ENCODE measurements at regions not wholly inside any gene's neighbourhood (a gene's known extent, or its start where the extent isn't known, plus 50 kb on each side); places are given as distances from the start of the nearest gene placed in this dataset.

DNA sequence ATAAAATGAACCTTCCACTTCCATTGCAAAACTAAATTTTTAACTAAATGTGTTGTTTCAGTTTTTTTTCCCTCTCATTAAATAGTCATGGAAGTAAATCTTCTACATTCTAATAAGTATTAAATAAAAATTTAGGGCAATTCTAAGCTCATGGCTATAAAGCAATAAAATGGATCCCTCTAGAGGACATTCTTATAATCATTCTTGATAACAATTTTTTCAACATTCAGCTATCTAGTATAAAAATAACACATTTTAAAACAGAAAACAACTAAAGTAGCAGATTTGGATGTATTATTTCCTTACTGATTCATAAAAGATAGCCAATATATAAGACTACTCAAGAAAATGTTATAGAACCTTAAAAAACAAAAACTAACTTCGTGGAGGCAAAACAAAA lies 393.1 kb downstream of the PLOD2 start:
- DNase-seq: peak; percentile 21

DNA sequence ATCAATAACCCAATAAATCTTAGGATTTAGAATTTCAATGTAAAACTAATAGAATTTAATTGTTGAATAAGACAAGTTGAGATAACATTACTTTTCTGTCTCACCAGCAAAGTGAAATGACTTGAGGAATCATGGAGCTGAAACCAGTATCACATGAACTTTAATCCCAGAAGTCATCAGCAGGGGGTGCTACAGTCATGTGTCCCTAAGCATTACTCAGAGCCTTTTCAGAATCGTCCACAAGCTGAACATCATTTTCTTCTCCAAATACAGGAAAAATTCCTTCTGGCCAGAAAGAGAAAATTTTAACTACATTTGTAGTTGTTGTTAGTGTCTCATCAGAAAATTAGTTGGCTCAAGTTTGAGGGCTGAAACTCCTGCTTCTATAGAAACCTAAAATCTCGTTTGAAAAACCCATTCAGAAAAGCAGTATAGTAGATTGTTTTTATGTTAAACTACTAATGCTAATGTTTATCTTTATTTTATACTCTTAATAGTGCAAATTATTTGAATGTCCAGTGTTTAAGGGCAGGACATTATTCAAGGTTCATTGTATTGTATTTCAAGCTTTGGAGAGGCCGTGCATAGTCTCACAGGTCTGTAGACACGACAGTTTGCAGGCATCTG lies 384.1 kb downstream of the PLOD2 start:
- peak; percentile 65 for DNase-seq

DNA sequence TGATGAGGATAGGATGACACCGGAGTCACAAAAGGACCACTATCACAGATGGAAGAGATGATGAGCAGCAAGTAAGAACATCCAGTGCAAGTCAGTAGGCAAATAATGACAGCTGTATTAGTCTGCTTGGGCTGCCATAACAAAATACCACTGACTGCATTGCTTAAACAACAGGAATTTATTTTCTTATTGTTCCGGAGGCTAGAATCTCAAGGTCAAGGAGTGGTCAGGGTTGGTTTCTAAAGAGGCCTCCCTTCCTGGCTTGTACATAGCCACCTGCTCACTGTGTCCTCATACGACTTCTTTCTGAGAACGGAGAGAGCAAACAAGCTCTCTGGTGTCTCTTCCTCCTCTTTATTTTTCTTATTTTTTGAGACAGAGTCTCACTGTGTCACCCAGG lies 380.7 kb downstream of the PLOD2 start:
- DNase-seq: no peak

DNA sequence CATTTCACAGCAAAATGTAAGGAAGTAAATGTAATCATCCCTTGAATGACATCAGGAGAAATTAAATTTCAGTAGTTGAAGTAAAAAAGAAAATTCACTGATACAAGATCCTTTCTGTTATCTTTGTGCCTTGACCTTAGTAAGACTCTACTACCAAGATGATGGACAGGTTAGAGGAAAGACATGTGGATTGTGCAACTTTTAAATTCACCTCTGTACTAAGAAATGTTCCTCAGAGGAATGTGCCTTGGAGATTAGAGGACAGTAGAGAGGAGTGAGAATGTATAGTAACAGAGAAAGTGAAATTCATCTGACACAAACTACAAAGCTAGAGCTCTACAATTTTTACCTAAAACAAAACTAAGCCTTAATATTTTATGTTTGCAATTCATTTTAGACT lies 375.3 kb downstream of the PLOD2 start:
- no peak for DNase-seq

DNA sequence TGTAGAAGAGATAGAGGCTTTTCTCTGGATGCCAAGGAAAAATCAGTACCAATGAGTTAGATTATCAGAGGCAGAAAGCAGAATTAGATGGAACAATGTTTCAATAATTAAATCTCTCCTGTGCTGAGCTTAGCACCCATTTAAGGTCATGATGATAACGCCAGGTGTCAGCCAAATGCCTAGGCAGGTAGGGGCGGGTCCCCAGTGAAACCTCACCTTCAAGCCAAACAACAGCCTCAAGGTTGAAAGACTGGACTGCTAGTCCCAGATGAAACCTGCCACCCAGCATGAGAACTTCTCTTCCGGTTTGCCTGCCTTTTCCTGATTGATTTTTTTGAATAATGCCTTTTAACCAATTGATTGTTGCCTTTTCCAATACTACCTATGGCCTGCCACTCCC lies 363.0 kb downstream of the PLOD2 start:
- DNase-seq: no peak

DNA sequence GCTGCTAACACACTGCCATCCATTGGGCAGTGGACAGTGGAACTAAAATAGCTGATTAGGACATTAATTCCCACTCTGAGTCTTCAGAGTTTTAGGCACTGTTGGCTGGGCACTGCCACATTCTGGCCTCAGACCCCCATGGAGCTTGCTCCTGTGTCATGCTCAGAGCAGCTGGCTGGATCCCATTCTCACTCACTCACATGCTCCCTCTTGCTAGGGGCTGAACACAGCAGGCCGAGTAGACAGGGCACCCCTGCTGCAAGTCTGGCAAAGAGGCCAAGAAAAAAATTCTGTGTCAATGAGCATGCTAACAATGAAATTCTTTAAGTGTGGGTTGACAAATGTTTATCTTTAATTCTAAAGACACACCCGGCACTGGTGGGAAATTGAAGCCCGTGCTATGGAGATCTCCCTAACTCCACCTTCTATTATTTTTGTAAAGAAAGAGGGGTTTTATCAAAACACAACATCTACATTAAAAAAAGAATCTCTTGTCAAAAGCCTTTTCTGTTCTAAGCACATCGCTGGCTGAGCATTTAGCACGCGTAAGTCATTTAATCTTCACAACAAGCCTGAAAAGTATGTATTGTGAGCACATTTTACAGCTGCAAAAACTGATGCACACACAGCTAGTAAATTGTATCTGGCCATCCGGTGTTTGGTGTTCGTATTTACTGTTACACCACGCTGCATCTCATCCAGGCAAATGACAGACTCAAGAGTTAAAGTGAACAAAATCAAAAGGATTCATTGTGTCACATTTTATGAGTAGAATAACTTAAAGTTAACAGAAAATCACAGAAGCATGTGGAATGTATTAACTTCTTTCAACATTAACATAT lies 362.1 kb downstream of the PLOD2 start:
- DNase-seq: no peak

DNA sequence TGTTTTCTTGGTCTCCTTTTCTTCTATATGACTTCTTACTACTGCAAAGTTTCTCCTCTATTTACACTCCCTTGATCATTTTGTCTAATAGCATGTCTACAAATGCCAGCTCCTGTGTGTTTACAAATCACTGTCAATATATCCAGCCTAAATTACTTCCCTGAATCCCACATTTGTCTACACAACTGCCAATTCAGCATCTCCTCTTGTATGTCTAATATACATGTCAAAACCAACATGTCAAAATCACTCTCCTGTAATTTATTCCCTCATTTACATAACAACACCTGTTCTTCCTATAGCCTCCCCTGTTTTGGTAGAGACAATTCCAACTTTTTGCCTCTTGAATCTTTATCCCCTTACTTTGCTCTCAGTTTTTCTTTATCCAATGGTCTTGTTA lies 359.3 kb downstream of the PLOD2 start:
- DNase-seq: no peak

DNA sequence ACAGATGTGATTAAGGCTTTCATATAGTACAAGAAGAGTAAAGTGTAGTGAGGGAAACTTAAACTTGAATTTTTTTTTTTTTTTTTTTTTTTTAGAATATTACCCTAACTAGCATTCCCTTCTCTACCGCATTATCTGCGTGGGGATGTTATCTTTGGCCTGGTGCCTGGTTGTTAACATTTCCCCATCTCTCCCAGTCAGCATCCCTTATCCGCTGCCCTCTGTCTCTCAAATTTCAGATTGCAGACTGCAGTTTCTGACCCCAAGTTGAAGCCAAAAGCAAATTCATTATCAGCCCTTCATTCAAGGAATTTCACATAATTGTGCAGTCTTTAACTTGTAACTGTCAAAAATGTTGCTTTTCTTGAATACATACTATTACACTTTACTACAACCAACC lies 353.0 kb downstream of the PLOD2 start:
- no peak for DNase-seq

DNA sequence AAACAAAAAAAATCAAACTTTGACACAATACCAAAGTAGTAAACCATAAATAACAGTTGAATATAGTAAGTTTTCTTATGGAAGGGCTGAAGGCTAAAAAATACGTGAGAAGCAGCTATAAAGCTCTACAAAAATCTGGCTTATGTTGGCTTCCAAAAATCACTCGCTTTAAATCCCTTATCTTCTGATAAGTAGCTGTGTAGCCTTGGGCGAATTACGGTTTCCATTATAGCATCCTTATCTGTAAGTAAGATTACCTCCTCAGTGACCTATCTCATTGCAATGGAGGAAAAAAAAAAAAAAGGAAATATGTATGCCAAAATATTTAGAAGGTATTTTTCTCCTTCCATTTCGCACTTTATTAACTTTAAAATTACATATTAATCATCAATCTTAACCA lies 348.6 kb downstream of the PLOD2 start:
- no peak for DNase-seq

DNA sequence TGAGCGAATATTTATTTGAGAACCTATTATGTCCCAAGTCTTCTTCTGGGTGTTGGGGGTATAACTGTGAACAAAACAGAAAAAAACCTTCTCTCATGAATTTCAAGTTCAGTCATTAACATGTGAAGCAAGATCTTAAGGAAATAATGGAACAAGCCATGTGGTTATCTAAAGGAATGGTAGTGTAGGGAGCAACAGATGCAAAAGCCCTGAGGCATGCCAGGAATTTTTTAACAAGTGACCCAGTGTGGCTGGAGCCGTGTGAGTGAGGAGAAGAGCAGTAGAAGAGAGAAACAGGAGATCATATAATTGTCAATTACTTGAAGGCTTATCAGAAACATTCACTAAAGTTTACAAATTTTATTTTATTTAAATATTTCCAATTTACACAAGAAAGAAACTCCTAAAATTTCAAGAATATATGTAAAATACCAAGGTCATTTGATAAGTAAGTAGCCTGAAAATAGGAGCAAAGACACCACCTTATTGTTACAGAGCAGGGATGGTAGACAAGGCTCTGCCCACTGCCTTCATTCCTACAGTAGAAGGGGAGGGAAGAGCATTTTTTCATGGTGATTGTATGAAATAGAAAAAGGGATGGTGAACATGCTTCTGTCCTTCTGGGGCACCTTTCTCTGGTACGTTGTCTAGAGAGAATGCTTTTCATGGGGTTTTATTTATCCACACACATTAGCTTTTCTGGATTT lies 345.1 kb downstream of the PLOD2 start:
- DNase-seq: no peak

DNA sequence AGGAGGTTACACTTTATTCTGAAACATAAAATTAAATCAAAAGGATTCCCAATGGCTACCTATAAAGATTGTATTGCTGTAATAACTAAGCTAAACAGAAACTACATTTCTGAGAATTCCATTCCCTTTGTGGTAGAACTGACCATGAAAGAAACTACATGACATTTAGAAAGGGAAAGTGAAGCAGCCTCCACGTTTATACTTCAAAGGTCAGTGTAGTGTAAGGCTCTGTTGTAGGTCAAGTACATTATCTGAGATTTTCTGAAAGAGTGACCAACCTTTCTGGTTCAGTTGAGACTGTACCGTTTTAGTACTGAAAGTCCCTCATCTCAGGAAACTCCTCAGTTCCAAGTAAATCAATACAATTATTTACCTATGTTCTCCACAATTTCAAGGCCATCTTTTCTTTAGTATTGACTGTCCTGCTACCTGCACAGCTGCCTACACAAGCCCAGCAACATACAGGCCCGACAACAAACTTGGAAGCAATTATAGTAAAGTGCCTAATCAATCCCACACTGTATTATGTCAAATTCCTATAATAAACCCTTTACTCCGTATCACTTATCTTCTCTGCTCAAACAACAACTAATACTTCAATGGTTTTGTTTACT lies 343.0 kb downstream of the PLOD2 start:
- DNase-seq: no peak

DNA sequence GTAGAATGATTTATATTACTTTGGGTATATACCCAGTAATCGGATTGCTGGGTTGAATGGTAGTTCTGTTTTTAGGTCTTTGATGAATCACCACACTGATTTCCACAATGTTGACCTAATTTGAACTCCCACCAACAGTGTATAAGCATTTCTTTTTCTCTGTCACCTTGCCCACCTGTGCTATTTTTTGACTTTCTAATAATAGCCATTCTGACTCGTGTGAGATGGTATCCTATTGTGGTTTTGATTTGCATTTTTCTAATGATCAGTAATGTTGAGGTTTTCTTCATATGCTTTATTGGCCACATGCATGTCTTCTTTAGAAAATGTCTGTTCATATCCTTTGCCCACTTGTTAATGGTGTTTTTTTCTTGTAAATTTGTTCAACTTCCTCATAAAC lies 340.8 kb downstream of the PLOD2 start:
- no peak for DNase-seq

DNA sequence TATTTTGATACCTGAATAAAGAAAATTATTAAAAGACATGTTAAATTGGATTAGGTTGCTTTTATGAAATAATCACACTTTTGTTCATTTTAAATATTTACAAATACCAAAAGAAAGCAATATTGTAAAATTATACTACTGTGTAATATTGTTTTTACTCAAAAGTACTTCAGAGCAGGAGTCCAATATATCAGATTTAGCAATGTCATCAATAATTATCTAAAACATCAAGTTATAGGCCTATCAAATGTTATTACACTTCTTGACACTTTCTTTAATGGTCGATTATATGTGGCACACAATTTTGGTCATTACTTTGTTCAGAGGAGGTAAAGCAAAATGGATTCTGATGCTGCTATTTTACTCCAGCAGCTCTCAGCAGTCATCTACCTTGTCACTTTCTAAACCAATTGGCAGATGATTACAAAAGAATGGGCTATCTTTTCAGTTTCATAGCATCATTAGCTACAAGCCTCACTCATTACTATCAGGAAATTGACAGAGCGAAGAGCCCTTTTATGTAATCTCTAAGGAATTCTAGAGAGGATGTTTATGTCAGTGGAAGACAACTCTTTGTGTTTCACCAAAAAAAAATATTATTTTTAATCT lies 318.6 kb downstream of the PLOD2 start:
- no peak for DNase-seq

DNA sequence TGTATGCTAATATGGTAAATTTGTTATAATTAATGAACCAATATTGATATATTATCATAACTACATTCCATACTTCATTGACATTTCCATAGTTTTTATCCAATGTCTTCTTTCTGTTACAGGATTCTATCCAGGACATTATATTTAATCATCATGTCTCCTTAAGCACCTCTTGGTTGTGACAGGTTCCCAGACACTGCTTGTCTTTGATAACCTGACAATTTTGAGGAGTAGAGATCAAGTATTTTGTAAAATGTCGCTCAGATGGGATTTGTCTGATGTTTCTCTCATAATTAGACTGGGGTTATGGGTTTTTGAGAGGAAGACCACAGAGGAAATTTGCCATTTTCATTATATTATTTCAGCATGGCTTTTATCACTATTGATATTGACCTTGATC lies 317.4 kb downstream of the PLOD2 start:
- no peak for DNase-seq

DNA sequence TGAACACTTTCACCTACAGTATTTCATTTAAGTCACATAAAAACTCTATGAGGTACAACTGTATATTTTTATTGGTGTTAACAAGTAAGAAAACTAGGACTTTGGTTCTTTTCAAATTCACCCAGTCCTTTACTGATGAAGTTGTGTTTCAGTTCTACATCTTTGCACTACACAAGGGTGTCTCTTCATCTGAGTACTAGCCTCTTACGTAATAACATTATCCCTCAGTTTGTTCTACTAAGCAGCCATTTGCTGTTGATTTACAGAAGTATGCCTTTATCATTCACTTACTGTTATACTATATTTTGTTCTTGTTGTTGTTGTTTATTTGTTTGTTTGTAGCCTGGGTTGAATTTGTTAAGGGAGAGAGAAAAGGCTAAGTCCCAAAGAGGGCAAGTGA lies 311.9 kb downstream of the PLOD2 start:
- no peak for DNase-seq

DNA sequence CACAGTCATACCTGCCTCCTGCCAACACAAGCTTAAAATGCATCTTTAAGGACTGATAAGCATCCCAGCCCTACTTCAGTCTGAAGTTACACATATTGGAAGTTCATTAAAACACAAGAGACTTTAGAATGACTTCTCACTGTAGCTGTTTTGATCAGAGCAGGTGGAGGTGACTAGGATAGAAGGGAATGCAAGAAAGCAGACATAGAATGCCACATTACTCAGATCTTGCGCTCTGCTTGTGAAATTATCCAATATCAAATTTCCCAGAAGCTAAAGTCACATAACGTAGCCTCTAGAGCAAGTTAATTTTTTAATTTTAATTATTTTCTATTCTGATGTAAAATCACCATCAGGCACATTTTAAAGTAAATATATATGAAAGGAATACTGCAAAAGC lies 306.5 kb downstream of the PLOD2 start:
- no peak for DNase-seq

DNA sequence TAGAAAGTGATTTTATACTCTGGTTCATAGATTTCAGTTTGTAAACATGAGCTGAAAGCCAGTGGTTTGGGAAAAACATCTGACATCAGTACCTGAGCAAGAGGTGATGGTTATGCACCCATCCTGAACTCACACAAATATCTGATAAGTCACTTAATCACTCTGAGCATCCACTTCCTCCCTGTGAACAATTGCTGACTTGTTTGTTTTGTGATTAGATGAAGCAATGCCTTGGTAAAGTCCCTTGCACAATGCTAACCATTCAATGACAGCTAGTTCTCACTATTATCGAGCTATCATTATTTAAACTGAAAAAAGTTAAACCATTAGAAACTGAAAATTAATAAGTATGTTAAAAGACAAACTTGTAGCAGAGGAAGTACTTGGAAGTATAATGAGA lies 303.0 kb downstream of the PLOD2 start:
- DNase-seq: no peak

DNA sequence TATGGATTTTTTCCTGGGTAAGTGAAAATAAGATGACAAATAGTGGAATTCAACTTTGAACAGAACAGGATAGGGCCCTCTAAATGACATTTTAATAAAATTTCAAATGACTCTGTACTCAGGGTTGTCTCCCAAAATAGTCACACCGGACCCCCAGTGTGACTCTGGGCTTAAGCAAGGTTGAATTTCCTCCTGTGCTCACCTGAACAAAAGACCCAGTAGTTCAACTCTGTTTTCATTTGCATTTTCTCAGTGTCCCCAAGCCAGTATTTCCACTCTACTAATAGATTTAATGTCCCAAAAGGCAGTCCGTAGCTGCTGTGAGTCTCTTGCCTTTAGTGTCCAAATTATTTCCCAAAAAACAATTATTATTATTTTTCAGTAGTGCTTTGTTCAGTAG lies 296.6 kb downstream of the PLOD2 start:
- DNase-seq: no peak

DNA sequence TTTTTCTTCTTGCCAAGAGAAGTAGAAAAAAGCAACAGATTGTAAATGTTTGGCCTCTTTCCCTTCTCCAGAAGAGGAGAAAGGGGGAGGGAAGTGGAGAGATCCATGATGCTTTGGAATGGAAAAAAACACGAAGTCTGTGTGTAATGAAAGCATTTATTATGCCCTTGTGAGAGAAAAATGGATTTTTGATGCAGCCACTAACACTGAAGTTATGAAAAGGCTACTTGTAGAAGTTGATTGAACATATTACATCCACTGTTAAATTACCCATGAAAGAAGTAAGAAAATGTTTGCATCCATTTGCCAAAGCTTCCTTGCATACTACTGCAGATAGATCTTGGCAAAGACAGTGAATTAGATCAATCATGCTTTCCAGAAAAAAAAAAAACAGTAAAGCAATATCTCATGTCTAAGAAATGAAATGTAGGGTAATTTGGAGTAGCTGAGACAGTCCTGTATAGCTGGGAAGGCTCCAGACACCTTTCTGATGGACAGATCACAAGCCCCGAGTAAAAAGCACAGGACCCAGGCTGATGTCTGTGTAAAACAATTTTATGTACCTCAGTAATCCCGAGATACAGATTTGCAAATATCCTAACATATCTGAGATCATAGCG lies 295.5 kb downstream of the PLOD2 start:
- no peak for DNase-seq

DNA sequence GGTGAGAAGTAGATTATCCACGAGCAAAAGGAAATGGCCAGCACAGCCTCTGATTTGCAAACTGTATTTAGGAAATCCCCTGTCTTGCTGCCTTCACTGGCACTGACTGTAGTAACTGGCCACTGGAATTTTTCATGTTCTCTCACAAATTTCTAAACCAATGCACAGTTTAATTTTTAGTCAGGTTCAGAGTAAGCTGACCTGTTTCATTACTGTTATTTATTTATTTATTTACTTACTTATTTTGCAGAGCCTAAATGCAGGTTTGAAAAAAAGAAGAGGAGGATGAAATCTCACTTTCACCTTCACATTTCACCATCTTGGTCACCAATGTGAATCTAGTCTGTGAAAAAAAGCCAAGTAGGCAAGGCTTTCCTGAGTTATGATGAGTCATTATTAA lies 291.0 kb downstream of the PLOD2 start:
- no peak for DNase-seq

DNA sequence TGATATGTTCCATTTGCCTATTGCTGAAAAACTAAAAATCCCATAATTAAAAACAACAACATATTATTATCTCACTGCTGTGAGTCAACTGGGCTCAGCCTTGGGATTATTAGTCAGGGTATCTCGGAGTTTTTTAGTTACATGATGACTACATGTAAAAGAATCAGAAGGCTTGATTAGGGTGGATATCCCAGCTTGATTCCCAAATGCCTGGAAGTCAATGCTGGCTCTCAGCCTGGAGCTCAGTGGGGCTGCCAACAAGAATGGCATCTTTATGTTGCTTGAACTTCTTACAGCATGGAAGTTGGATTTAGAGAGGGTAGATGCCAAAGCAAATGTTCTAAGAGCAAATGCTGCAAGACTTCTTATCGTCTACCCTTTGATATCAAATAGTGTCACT lies 278.5 kb downstream of the PLOD2 start:
- no peak for DNase-seq

DNA sequence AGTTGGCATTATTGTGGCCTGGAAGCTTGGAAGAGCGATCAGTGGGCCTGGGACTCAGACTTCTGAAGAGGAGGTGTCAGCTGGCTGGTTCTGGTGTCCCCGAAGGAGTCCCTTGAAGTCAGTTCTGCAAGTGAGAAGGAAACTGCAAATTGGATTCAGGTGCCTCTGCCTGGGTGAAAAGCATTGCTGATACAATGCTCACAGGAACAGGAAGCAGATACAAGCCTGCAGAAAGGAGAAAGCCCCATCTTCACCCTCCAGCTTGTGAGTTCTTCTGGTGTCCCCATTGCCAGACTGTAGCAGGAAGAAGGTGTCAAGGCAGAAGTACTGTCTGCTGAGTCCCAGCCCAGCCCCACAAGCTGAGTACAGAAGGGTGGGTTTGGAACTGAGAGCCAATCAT lies 271.3 kb downstream of the PLOD2 start:
- no peak for DNase-seq

DNA sequence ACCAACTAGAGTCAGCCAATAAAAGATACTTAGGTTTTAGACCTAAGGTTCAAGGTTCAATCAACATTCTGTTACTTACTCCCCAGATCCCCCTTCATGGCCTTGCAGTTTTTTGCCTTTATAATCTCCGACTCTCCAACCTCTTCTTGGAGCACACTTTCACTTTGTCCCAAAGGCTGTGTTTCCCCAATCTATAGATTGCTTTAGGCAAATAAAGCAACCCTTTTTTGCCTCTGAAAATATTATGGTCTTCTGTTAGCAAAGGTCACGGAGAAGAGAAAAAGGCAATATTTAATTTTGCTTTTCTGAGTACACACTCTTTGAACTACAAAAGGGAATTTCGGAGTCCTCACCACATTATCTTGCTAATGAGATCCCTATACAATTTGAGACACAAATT lies 268.1 kb downstream of the PLOD2 start:
- DNase-seq: no peak

Data from hematopoietic multipotent progenitor cell treated with erythropoietin and hydrocortisone succinate and interleukin-3 and kit ligand, for 4 days (in vitro differentiated cells).